A673 (cell line): ENCODE measurements at regions not wholly inside any gene's neighbourhood (a gene's known extent, or its start where the extent isn't known, plus 50 kb on each side); places are given as distances from the start of the nearest gene placed in this dataset.

Experiments used
- BruUV-seq: library from RNA; stranded (reverse); fragments of 400-500 nt; replicated peaks from 2 replicates; lab custom pipeline; 2021; lab: Mats Ljungman, UMichigan
- CTCF ChIA-PET: fragments of 300-600 bp; sonication (Branson Sonifier 250); formaldehyde crosslinking; loops from one replicate; lab custom pipeline; 2022; ENCODE audit warnings: antibody characterized with exemption; lab: Charles Lee
- POLR2A ChIA-PET: fragments of 300-600 bp; sonication (Branson Sonifier 250); formaldehyde crosslinking; loops from one replicate; lab custom pipeline; 2022; ENCODE audit warnings: antibody characterized with exemption; ENCODE audit not compliant: low non-redundant PET; lab: Charles Lee
- DNase-seq: peaks from one replicate; pipeline ENCODE4 v3.0.0-alpha.2; 2015; ENCODE audit warnings: low spot score
- H3K27ac ChIP-seq: fragments of 200-600 bp; sonication (generic); 2 replicates; pipeline ENCODE4 v1.5.1; 2016; ENCODE audit warnings: mixed run types, low read depth, mild to moderate bottlenecking, mixed read lengths, antibody characterized with exemption, low read length; ENCODE audit not compliant: poor library complexity, severe bottlenecking
- H3K27me3 ChIP-seq: fragments of 200-600 bp; sonication (generic); replicated peaks from 2 replicates; pipeline ENCODE4 v1.6.1; 2017; ENCODE audit warnings: mixed run types, low read depth, mild to moderate bottlenecking, mixed read lengths, antibody characterized with exemption, low read length; ENCODE audit not compliant: insufficient read depth, poor library complexity
- H3K36me3 ChIP-seq: fragments of 200-600 bp; sonication (generic); 2 replicates; pipeline ENCODE4 v1.6.1; 2016; ENCODE audit warnings: mixed run types, mild to moderate bottlenecking, mixed read lengths, antibody characterized with exemption, low read length; ENCODE audit not compliant: insufficient read depth, poor library complexity, severe bottlenecking
- H3K4me1 ChIP-seq: fragments of 200-600 bp; sonication (generic); 2 replicates; pipeline ENCODE4 v1.6.1; 2017; ENCODE audit warnings: mixed run types, mild to moderate bottlenecking, mixed read lengths, antibody characterized with exemption, low read length; ENCODE audit not compliant: insufficient read depth, poor library complexity, severe bottlenecking
- H3K4me3 ChIP-seq: fragments of 200-600 bp; sonication (generic); 2 replicates; pipeline ENCODE4 v1.5.1; 2016; ENCODE audit warnings: low read depth, mixed run types, mild to moderate bottlenecking, mixed read lengths, low read length; ENCODE audit not compliant: poor library complexity, severe bottlenecking
- H3K9me3 ChIP-seq: fragments of 200-600 bp; sonication (generic); 2 replicates; pipeline ENCODE4 v1.6.1; 2016; ENCODE audit warnings: mixed run types, low read depth, mild to moderate bottlenecking, mixed read lengths, antibody characterized with exemption, low read length; ENCODE audit not compliant: poor library complexity, severe bottlenecking
- CTCF ChIP-seq: fragments of 300-800, 200-600 bp; sonication (generic); conservative IDR thresholded peaks from 2 replicates; pipeline ENCODE4 v1.5.1; 2017; ENCODE audit warnings: low read depth, mild to moderate bottlenecking, antibody characterized with exemption, low read length, moderate library complexity, mixed read lengths
- EZH2 ChIP-seq: fragments of 200-600 bp; sonication (generic); IDR thresholded peaks from 2 replicates; pipeline ENCODE4 v1.6.1; 2017; ENCODE audit warnings: borderline replicate concordance, low read depth, mild to moderate bottlenecking, mixed read lengths, antibody characterized with exemption, low read length; ENCODE audit not compliant: poor library complexity, severe bottlenecking
- intact Hi-C: fragments of 100-400 bp; cut with micrococcal nuclease; formaldehyde crosslinking; loops from one replicate; pipeline ENCODE4 v1.10.0; 2022; ENCODE audit not compliant: unreplicated experiment

GRCh38 chr20:6430381-6430780 lies 307.6 kb upstream of the FERMT1 start:
- DNase-seq: no peak
- H3K9me3 ChIP-seq: no peaks in the 10 kb centered on the region
- POLR2A ChIA-PET: no interaction called here
- no peaks in the 10 kb centered on the region for H3K36me3 ChIP-seq
- H3K27ac ChIP-seq: no peak overlapping the region
- CTCF ChIA-PET: no interaction called here
- no peaks in the 10 kb centered on the region for H3K4me1 ChIP-seq
- intact Hi-C loops: no loop called here
- no peak for TF ChIP-seq CTCF
- no peak for TF ChIP-seq EZH2
- H3K27me3 ChIP-seq: no peaks in the 10 kb centered on the region
- BruUV-seq: no TSS peak
- H3K4me3 ChIP-seq: no peak overlapping the region

GRCh38 chr20:6426287-6426891 lies 303.6 kb upstream of the FERMT1 start:
- intact Hi-C loops: no loop called here
- no peak for TF ChIP-seq EZH2
- no peak for TF ChIP-seq CTCF
- Histone ChIP-seq H3K36me3 (no peaks in the 10 kb centered on the region), H3K27ac (no peak overlapping the region), H3K9me3 (no peaks in the 10 kb centered on the region), H3K4me3 (no peak overlapping the region), H3K27me3 (peaks cover 9% of the 10 kb centered on the region), H3K4me1 (no peaks in the 10 kb centered on the region)
- BruUV-seq: no TSS peak
- ChIA-PET POLR2A (no interaction called here), CTCF (no interaction called here)
- no peak for DNase-seq

GRCh38 chr20:6421321-6422248 lies 298.8 kb upstream of the FERMT1 start:
- ChIA-PET CTCF (no interaction called here), POLR2A (no interaction called here)
- peaks cover 9% of the 10 kb centered on the region for H3K27me3 ChIP-seq
- no peaks in the 10 kb centered on the region for H3K4me1 ChIP-seq
- intact Hi-C loops: no loop called here
- no TSS peak for BruUV-seq
- TF ChIP-seq CTCF (no peak), EZH2 (no peak)
- DNase-seq: no peak
- no peak overlapping the region for H3K4me3 ChIP-seq
- H3K36me3 ChIP-seq: no peaks in the 10 kb centered on the region
- H3K9me3 ChIP-seq: no peaks in the 10 kb centered on the region
- H3K27ac ChIP-seq: no peak overlapping the region
